C1 segment of cervical spinal cord (tissue), 14 donors: ENCODE measurements at regions not wholly inside any gene's neighbourhood (a gene's known extent, or its start where the extent isn't known, plus 50 kb on each side); places are given as distances from the start of the nearest gene placed in this dataset.

Experiments
- DNase-seq, 14 donors: peaks; one replicate each; lab custom pipeline; 2025; lab: John Stamatoyannopoulos, UW

DNA sequence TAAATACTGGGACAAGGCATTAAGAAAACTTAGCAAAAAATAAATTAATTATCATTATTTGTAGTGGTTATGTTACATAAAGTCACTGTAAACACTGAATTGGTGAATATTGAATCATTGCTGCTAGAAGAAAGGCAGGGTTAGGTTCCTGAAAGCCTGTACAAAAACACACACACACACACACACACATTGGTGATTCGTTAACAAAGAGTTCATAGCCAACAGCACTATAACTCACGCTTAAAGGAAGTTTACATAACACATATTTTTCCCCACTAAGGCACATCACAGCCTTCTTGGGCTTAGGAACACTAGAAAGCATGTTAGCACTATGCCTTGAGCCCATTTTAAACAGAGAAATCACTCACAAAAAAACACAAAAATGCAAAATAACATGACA lies 690.0 kb upstream of the PIK3C3 start:
- no peak for DNase-seq

DNA sequence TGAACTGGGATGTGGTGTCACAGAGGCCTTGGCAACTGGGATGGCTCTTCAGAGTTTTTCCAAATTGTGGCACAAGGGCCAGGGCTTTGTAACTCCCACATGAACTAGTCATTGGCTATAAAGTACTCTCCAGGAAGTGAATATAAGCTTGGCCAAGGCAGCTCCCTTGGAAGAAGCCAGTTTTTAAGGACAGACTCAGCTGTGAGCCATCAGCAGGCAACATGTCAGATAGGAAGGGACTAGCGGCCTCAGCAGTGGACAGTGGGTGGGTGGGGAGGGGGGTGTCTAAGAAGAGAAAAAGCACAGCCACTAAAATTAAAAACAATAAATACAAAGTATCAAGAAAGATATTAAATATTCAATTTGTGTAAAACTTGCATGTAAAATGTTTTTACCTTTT lies 691.1 kb upstream of the PIK3C3 start:
- no peak for DNase-seq

DNA sequence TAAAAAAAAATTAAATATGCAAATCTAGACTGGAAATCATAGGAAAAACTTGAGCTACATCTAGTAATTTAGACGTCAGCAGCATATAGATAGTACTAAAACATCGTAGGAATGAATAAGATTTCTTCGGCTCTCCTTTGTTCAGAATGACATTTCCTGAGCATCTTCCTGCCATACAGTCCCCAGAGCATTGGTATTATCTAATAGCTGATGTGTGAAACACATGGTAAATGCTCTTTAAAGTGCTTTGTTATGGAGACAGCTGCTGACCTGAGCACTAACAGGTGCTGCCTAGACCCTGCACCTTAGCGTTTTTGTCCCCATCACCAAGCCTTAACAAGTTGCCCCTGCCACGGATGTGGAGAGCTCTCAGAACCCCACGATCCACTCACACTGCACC lies 692.3 kb upstream of the PIK3C3 start:
- no peak for DNase-seq

DNA sequence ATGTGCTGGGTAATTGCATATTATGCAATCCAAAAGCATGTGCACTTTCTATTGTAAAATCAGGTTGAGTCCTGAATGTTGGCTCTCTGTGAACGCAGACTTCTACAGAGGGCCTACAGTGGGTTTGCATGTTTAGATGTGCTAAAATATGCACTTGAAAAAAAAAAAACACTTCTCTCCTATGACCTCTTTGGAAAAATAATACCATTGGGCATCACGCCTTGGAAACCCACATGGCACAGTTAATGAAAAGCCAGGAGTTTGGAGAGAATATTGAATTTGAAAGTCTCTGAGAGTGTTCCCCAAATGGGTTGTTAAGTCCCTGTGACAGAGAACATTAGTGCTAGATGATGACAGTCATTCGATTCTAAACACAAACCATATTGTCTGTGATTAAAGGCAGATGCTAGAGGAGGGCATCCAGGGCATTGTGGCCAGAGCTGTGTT lies 710.4 kb upstream of the PIK3C3 start:
- DNase-seq: no peak

DNA sequence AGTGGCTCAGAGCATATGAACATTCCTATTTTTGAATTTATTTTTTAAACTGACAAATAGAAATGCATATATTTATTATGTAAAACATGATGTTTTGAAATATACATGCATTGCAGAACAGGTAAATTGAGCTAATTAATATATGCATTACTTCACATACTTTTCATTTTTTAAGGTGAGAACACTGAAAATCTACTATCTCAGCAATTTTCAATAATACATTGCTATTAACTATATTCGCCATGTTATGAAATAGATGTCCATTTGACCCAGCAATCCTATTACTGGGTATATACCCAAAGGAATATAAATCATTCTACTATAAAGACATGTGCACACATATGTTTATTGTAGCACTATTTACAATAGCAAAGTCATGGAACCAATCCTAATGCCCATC lies 717.7 kb upstream of the PIK3C3 start:
- DNase-seq: no peak

DNA sequence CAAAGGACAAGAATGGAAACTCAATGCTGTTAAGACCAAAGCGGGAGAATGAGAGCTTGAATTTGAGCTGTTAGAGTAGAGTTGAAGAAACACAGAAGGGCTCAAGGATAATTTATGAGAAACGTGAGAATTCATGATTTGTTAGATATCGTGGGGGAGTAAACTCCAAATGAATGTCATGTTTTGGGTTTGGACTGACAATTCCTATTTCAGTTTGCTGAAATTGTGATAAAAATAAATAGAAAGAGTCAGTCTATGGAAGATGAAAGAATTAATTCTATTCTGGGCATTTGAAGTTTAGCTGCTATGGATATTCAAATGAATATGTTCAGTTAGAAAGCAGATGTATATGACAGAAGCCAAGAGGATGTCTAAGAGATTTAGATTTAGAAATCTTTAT lies 723.4 kb upstream of the PIK3C3 start:
- DNase-seq: no peak

DNA sequence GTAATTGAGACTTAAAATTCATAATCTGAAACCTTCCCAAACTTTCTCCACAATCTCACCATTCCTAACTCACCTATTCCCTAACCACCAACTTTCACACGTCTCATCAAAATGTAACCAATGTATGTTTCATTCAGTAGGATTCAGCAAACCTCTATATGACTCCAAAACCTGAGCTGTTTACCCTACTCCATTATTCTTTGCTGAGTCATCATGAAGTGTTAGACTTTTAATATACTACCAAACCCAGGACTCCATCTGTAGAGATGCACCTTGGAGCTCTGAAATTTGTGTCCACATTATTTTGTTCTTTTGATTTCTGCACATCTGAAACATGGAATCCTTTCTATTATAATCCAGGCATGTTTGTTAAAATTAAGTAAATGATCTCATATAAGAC lies 727.0 kb upstream of the PIK3C3 start:
- DNase-seq: no peak

DNA sequence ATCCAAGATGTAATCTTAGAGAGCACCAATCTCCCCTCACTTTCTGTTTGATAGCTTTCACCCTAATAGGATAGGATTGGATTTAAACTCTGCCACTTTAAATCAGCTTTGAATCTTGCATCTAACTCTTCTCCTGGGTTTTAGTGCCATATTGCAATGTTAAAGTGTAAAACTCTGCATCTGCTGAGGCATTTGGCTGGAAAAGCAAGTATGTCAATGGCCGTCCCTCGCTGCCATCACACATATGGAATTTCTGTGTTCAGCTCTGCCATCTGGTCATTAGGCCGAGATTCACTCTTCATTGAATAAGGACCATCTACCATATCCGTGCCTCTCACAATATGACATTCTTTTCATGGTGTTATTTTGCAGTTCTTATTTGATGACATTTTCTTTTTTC lies 728.1 kb upstream of the PIK3C3 start:
- no peak for DNase-seq

DNA sequence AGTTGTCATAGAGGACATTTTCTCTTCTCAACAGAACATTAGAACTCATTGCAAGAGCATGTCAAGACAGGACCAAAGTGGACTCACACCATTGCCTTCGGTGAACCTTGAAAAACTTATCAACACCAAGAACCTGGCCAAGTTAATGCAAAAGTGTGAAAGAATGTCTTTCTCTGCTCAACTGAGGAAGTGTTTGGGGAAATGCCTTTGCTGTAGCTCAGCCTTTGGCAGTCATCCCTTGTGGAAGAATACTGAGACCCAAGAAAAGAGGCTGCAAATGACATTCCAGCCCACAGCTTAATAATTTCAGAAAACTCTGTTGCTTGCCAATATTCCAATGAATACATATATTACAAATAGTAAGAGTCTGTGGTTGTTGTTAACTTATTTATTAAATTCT lies 728.8 kb upstream of the PIK3C3 start:
- no peak for DNase-seq

DNA sequence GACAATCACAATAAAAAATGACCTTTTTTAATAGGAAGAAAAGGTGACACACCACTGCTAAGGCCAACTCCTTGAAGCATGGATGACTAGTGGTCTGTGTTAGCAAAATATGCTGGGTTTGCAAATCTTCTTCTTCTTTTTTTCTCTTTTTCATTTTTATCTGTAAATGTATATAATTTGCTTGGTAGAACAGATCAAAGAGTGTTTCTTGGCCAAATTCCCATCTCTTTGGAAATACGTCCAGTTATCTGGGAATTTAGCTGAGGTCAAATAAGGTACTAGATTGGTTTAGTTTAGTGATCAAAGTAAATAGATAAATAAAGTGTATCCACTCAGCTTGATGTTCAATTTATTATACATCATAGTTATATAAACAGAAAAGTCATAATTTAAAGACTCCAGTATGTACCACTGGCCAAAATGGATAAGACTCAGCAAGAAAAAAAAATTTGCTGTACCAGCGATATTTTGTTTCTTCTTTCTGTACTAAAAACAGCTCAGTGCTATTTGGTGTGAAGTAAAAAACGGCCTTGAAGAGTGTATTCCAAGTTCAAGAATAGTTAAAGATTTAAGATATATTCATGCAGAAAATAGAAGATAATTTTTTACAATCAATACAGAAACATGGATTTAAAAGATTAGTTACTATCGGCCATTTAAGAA lies 738.6 kb upstream of the PIK3C3 start:
- DNase-seq: no peak

DNA sequence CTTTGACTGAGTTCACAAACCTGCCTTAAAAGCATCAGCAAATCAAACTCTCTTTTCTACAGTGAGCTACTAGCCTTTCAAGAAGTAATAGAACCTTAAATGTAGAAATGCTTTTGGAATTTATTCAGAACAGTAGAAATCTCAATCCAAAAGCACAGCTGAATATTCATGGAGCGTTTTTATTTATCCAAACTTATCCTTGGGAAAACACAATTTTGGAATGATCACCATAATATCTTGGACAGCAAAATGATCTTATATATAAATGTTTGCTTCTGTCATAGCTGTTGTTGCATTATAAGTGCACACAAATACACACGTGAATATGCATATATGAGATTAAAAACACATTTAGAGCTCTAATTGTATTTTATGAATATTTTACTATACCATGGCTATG lies 747.3 kb upstream of the PIK3C3 start:
- DNase-seq: no peak

DNA sequence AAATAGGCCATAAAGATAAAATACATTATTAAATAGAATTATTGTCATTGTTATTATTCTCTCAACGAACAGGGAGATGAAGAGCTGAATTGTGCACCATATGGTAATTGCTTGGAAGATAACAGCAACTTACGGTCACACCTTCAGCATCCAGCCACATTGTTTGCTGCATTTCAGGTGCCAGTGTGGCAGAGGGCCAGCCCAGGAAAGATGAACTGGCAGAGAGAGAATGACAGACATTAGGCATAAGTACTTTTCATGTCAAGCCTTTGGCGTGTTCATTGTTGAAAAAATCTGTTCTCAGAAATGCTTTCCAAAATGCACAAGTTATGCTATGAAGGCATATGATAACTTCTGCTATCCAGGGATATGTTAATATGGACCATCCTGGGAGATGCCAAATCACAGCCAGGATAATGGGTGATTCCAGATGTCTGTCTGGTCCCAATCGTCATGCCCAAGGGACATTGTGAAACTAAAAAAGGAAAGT lies 748.6 kb upstream of the PIK3C3 start:
- no peak for DNase-seq

DNA sequence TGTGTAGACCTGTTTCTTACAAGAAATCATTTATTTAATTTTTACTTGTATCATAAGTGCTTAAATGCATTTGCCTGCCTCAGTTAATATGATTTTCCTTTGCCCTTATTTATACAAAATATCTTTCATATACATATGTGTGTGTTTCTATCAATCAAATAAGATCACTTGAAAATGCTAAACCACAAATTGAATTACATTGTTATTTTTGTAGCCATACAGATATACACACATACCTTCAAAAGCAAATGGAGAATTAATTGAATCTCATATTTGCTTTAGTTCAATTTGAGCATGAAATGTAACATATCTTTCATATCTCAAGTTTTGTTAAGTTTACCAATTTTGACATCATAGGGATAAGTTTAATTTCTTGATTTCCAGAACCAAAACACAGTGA lies 755.8 kb upstream of the PIK3C3 start:
- no peak for DNase-seq

DNA sequence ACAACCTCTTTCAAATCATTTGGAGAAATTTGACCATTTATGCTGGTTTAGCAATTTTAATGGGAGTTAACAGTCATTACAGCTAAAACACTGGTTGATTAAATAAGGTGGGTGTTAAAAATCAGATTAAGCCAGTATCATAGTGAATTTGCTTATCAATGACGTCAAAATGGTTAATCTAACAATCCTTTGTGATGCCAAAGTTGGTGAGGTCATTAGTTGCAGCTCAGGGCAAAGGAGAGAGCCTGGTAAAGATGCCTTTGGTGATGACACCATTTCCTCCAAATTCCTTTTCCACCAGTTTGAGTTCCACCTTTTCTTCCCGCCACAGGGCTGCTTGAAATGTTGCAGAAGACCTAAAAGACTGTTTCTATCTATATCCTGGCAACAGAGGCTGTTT lies 757.1 kb upstream of the PIK3C3 start:
- no peak for DNase-seq

DNA sequence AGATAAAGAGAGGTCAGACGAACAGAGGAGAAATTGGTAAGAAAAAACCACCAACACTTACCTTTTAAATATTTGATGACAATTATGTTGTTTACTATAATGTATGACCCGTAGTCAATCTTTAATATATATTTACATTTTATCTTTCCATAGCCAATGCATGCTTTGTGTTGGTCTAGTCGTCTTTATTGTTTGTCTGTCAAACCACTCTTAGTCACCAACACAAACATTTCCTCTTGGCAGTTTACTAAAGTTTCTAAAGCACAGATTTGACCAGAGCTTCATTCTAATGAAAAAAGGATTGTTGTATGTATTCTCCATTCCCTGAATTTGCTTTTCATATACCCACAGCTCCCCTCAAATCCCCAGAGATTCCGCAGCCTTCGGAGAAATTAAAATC lies 784.7 kb upstream of the PIK3C3 start:
- no peak for DNase-seq

DNA sequence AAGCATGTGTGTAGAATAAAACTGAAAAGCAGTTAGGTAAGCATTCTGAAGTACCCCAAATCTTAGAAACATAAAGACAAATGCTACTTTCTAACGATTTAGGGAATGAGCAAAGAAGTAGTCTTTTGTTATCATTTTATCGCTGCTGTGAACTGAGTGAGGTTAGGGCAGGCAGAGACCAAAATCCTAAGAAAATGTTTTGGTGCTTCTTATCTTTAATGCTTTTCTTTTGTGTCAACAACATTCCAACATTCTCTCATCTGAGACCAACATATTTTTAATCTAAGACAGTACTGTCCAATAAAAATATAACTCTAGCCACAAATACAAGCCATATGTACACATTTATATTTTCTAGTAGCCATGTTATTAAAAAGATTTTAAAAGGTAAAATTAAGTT lies 789.4 kb upstream of the PIK3C3 start:
- no peak for DNase-seq

DNA sequence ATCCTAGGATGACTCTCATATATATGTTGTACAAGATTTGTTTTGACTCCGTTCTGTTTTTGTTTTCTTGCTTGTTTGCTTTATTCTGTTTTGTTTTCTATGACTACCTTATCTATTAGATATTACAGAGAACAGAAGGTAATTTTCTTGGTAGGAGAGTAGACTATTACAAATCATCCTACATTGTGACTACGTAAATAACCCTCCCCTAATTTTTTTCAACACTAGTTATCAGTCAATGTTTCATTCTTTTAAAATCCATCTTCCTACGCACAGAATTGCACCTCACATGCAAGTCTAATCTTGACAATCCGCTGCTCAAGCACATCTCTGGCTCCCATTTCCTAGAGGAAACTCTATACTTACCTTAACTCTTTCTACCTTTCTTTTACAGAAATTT lies 792.3 kb upstream of the PIK3C3 start:
- DNase-seq: no peak

DNA sequence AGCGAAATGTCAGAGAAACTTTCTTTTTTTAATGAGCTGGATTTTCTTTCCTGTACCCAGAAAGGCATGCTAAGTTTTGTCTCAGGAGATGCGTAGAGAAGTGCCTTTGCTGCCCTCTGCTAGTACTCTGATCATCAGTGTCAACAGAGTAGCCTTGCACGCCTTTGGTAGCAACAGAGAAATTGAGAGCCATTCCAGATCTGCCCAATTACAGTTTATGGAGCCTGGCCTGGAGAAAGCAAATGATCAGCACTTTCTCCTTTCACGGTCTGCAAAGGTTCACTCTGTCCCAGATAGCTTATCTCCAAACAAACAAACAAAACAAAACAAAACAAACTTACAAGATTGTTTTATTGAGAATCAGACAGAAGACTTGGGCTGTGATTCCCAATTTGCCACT lies 792.8 kb upstream of the PIK3C3 start:
- DNase-seq: no peak

DNA sequence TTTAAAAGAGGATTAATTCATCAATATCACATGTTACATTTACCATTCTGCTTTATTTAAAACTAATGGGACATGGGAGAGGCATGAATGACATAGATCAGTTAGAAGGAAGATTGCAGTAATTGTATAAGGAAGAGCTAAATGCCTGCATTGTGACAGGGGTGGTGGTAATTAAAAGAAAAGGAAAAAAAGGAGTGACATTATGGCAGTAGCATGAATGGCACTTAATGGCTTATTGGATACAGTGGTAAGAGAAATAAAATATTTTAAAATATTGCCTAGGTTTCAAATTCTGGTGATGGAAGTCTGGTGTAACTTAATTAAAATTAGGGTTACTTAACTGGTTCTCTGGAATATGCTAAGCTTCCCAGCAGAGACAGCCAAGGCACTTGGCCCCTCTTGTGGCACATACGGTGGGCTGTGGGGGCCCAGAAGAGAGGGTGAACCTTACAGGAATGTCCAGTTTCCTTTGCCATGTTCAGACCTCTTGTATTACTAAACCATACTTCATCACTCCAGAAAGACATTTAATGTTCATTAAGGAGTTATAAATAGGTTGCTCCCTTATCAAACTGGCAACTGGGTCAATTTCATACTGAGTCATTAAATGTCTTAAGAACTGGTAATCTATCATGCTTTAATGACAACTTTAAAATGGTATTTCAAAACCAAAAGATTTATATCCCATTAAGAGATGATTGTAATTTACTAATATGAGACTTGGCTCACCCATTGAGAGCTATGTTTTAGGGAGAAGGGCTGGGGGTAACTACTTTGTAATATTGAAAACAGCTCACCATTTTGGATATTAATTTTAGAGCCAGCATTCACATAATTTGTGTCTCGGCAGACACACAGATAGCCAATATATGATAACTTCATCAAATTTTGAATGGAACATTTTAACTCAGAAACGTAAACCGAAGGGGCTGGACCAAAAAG lies 798.9 kb upstream of the PIK3C3 start:
- DNase-seq: no peak

DNA sequence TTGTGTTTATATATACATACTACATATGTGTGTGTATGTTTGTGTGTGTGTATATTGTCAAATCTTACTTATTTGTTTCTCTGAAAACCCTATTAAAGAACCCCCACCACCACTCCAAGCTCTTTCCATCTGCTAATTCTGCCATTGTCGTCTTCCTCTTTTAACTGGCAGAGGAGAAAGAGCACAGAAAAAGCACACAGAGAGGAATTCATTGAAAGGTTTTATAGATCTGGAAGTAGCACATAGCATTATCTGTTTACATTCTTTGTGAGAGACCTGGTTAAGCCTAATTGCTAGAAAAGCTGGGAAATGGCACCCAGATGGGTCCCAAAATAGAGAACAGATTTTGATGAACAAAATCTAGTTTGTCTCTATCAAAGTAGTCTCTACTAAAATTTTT lies 800.0 kb upstream of the PIK3C3 start:
- no peak for DNase-seq

DNA sequence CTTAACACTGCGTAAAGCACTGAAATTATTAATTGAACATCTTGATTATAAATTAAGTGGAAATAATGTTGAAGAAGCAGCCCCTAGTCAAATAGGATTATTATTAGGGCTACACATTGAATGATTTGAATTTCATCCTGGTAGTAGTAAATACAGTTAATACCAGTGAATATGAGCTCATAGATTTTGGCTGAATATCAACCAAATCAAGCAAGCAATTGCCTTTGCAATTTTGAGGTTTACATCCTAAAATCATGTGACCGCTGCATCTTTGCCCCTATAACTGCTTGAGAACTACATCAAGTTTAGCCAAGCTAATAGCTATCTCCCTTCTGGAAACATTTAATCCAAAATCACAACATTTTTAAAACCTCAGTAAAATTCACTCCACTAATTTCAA lies 801.2 kb upstream of the PIK3C3 start:
- no peak for DNase-seq

DNA sequence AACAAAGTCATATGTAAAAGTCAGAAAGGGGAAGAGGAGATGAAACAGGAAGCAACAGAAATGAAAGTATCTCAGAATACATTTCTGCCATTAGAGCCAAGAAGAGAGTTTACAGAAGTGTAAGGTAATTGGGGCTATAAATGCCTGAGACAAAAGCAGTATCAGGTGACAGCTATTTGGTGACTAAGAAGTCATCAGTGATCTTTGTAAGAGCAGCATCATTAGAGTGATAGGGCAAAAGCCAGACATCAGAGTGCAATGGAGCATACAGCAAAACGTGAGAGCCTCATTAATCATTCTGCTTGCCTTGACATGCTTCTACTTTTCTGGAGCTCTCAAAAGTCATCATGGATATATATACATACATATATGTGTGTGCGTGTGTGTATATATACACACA lies 804.7 kb upstream of the PIK3C3 start:
- no peak for DNase-seq

DNA sequence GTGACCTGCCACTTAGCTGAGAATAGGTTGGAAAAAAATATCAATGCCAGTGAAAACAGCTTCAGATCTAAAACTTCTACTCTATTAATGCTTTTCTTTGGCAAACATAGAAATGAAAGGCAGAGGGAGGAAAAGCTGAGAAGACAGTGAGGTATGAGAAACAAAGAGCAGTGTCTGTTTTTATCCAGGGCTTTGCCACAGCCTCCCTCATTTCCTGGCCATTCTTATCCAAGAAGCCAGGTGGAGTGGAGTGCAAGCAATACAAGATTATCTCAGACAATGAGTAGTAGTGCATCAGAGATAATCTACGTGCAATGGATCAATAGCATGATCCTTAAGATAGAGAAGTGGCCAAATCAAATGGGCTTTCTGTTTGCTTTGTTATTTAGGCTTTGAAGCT lies 808.7 kb upstream of the PIK3C3 start:
- no peak for DNase-seq
